Upper lobe of right lung (tissue), 1 donor: ENCODE measurements at regions not wholly inside any gene's neighbourhood (a gene's known extent, or its start where the extent isn't known, plus 50 kb on each side); places are given as distances from the start of the nearest gene placed in this dataset.

ENCODE experiments used
- ATAC-seq: fragments of 200-7000 bp; cut with Tn5 transposase; one replicate; pipeline ENCODE4 v1.9.1; 2020; ENCODE audit warnings: mild to moderate bottlenecking, moderate library complexity
- DNase-seq: peaks from one replicate; pipeline ENCODE4 v3.0.0-alpha.2; 2020
- H3K27ac ChIP-seq: fragments of 200-600 bp; one replicate; pipeline ENCODE4 v1.8.0; 2022
- H3K27me3 ChIP-seq: fragments of 200-600 bp; one replicate; pipeline ENCODE4 v1.8.0; 2022; ENCODE audit warnings: mild to moderate bottlenecking
- H3K36me3 ChIP-seq: fragments of 200-600 bp; one replicate; pipeline ENCODE4 v1.8.0; 2022
- H3K4me1 ChIP-seq: fragments of 200-600 bp; one replicate; pipeline ENCODE4 v1.8.0; 2022
- H3K4me3 ChIP-seq: fragments of 200-600 bp; one replicate; pipeline ENCODE4 v1.8.0; 2022; ENCODE audit warnings: mild to moderate bottlenecking
- H3K9me3 ChIP-seq: fragments of 200-600 bp; one replicate; pipeline ENCODE4 v1.8.0; 2022
- CTCF ChIP-seq: fragments of 200-600 bp; IDR thresholded peaks from one replicate; pipeline ENCODE4 v1.8.0; 2022; ENCODE audit warnings: antibody characterized with exemption
- intact Hi-C: fragments of 100-400 bp; cut with DNase I; formaldehyde crosslinking; loops from one replicate; pipeline ENCODE4 v1.11.0; 2022
- donor health status: DM: no; HTN: yes; CAD: no; lungs with severe emphysema.

- Histone ChIP-seq H3K4me1 (no peaks in the 10 kb centered on the region), H3K9me3 (no peaks in the 10 kb centered on the region), H3K4me3 (no peak overlapping the region), H3K36me3 (no peaks in the 10 kb centered on the region), H3K27ac (no peak overlapping the region), H3K27me3 (peaks cover 9% of the 10 kb centered on the region)
- no peak for DNase-seq
- no peak for ATAC-seq
- TF ChIP-seq CTCF, result no peak
- intact Hi-C loops, result no loop called here
Observed at GRCh38 chr18:57202881-57203280, 56.0 kb downstream of the BOD1L2 start.

- intact Hi-C loops, result no loop called here
- H3K4me3 ChIP-seq, result no peak overlapping the region
- no peaks in the 10 kb centered on the region for H3K4me1 ChIP-seq
- no peak for TF ChIP-seq CTCF
- H3K36me3 ChIP-seq, result no peaks in the 10 kb centered on the region
- H3K27ac ChIP-seq, result no peak overlapping the region
- DNase-seq (no peak), ATAC-seq (no peak)
- H3K9me3 ChIP-seq, result no peaks in the 10 kb centered on the region
- peaks cover 16% of the 10 kb centered on the region for H3K27me3 ChIP-seq
Observed at GRCh38 chr18:57205641-57206040, 58.8 kb downstream of the BOD1L2 start.

GRCh38 chr18:57207124-57207916 lies 60.4 kb downstream of the BOD1L2 start:
- intact Hi-C loops, result no loop called here
- Histone ChIP-seq H3K36me3 (no peaks in the 10 kb centered on the region), H3K27ac (no peak overlapping the region), H3K9me3 (no peaks in the 10 kb centered on the region), H3K27me3 (peaks cover 16% of the 10 kb centered on the region), H3K4me1 (no peaks in the 10 kb centered on the region), H3K4me3 (no peak overlapping the region)
- no peak for DNase-seq
- no peak for ATAC-seq
- TF ChIP-seq CTCF, result no peak

- Histone ChIP-seq H3K27ac (no peak overlapping the region), H3K36me3 (no peaks in the 10 kb centered on the region), H3K9me3 (no peaks in the 10 kb centered on the region), H3K4me3 (no peak overlapping the region), H3K27me3 (peaks cover 16% of the 10 kb centered on the region), H3K4me1 (no peaks in the 10 kb centered on the region)
- intact Hi-C loops, result no loop called here
- no peak for TF ChIP-seq CTCF
- DNase-seq (no peak), ATAC-seq (no peak)
Observed at GRCh38 chr18:57208047-57208446, 61.2 kb downstream of the BOD1L2 start.

- no peaks in the 10 kb centered on the region for H3K4me1 ChIP-seq
- DNase-seq, result no peak
- TF ChIP-seq CTCF, result no peak
- no peak overlapping the region for H3K27ac ChIP-seq
- no peaks in the 10 kb centered on the region for H3K9me3 ChIP-seq
- H3K36me3 ChIP-seq, result no peaks in the 10 kb centered on the region
- ATAC-seq, result no peak
- intact Hi-C loops, result no loop called here
- H3K4me3 ChIP-seq, result no peak overlapping the region
- peaks cover 9% of the 10 kb centered on the region for H3K27me3 ChIP-seq
Observed at GRCh38 chr18:57209713-57210106, 62.8 kb downstream of the BOD1L2 start.
